ENCODE measurements at regions not wholly inside any gene's neighbourhood (a gene's known extent, or its start where the extent isn't known, plus 50 kb on each side); places are given as distances from the start of the nearest gene placed in this dataset.

DNA sequence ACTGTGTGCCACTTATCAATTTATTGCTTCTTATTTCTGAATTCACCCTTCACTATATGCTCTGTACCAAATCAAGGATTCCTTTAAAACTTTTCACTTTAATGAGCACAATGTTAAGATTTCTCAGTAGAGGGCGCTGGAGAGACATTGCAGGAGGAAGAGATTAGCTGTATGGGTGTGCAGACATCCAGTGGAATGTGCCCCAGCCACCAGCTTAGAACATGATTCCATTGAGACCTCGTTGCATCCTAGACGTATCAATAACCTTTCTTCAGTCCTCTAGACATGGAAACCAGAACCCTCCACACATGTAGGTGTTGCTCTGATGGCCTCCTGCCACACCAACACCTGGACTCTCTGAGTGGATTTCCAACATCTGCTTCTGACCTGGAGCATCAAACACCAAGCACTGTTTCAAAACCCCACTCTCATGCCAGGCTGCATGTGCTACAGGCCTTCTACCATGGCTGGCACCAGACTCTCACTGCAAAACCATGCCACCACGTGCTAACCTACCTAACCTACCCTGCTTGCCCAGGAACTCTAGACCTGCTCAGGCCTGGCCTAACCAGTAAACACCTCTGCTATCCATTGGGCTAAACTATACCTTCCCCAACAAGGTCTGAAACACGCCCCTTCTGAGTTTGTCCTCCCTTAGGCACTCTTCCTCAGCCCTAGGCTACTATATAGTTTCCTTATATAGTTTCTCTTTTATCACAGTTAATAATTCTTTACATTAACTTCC is 633.2 kb upstream of the PKDCC start:
- no peak for FAIRE-seq

DNA sequence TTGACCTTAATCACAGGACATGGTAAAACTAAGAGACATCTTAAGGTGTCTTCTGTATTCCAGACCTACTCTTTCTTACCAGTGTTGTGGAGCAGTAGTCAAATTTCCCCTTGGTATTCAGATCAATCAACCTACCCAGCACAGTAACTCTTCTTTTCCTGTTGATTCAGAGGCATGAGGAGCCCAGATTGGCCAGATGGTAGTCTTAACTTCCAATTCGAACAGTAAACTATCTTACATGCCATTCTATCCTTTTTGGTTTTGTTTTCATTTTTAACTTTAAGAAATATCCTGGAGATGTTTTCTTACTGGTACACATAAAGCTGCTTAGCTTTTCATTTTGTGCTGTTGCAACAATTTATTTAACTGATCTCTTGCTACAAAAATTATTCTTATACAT is 630.3 kb upstream of the PKDCC start:
- no peak for FAIRE-seq

GRCh38 chr2:41420219-41420618 is 627.6 kb upstream of the PKDCC start:
- no peak for FAIRE-seq

DNA sequence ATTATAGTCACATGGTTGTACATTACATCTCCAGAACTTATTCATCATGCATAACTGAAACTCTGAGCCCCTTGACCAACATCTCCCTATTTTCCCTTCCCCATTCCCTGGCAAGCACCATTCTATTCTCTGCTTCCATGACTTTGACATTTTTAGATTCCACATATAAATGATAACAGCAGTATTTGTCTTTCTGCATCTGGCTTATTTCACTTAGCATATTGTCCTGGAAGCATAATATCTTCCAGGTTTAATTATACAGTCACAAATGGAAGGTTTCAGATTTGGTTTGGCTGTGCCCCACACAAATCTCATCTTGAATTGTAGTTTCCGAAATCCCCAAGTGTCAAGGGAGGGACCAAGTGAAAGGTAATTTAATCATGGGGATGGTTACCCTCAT is 626.9 kb upstream of the PKDCC start:
- no peak for FAIRE-seq

DNA sequence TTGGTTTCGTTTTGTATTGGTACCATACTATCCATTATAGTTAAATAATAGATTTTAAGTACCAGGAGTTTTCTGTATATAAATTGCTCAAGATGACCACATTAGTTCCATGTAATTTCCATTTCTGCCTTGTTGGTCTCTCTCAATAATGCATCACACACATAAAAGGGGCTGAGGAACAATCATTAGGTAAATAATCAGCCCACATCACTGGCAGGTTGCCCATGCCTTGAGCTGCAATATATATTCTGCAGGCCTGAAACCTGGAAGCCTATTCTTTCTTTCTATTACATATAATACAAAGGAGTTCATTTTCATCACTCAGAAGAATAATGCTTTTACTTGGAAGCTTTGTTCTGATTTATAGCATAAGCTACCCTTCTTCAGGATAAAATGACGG is 616.1 kb upstream of the PKDCC start:
- no peak for FAIRE-seq

GRCh38 chr2:41432459-41432858 is 615.4 kb upstream of the PKDCC start:
- peak; percentile 60 for FAIRE-seq

- FAIRE-seq, result no peak
Observed at GRCh38 chr2:41434991-41435390, 612.8 kb upstream of the PKDCC start.

GRCh38 chr2:41441958-41442357 is 605.9 kb upstream of the PKDCC start:
- FAIRE-seq, result no peak

DNA sequence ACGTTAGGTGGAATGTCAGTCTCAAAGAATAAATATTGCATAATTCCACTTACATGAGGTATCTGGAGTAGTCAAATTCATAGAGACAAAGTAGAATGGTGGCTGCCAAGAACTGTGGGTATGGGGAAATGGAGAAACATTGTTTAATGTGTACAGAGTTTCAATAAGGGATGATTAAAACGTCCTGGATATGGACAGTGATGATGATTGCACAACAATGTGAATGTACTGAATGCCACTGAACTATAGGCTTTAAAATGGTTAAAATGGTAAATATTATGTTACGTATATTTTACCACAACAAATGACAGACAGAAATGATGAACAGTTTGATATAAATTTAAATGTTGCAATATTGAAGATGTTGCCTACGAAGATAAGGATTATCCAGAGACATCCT is 602.0 kb upstream of the PKDCC start:
- no peak for FAIRE-seq

- no peak for FAIRE-seq
Observed at GRCh38 chr2:41446266-41446665, 601.6 kb upstream of the PKDCC start.

GRCh38 chr2:41448221-41448620 is 599.6 kb upstream of the PKDCC start:
- no peak for FAIRE-seq

GRCh38 chr2:41457026-41457425 is 590.8 kb upstream of the PKDCC start:
- FAIRE-seq, result no peak

GRCh38 chr2:41460661-41461060 is 587.2 kb upstream of the PKDCC start:
- no peak for FAIRE-seq

GRCh38 chr2:41464395-41464794 is 583.4 kb upstream of the PKDCC start:
- no peak for FAIRE-seq

DNA sequence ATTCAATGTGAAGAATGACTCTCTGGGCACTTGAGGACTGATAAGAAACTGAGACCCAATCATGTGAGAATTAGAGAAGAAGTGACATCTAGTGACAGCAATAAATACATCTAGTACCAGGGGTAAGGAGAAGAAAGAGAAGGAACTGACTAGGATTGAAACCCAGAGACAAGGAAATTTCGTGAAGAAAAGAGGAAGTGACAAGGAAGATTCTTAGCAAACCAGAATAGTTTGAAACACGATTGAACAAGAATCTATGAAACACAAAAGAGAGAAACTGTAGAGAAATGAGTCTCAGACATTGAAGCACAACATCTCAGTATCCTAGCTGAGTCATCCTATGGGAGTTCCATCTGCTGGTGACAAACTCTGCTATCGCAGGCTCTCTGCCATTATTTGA is 571.9 kb upstream of the PKDCC start:
- no peak for FAIRE-seq

GRCh38 chr2:41482659-41483058 is 565.2 kb upstream of the PKDCC start:
- FAIRE-seq, result no peak

DNA sequence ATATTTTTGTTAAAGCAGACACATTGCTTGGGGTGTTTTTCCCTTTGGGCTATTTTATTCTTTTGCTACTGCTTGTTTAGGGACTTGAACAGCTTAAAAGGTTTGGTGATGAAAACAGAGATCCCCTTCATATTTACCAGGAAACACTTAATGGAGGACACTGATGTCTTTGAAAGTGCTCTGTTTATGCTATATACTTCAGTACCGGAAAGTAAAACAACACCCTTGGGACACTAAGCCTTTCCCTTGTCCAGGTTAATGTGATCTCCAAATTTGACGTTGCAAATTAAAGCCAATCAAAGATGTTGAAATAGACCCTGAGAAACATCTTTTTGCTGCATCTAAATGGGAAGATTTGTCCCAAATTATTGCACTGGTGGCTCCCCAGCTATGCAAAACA is 564.6 kb upstream of the PKDCC start:
- no peak for FAIRE-seq

DNA sequence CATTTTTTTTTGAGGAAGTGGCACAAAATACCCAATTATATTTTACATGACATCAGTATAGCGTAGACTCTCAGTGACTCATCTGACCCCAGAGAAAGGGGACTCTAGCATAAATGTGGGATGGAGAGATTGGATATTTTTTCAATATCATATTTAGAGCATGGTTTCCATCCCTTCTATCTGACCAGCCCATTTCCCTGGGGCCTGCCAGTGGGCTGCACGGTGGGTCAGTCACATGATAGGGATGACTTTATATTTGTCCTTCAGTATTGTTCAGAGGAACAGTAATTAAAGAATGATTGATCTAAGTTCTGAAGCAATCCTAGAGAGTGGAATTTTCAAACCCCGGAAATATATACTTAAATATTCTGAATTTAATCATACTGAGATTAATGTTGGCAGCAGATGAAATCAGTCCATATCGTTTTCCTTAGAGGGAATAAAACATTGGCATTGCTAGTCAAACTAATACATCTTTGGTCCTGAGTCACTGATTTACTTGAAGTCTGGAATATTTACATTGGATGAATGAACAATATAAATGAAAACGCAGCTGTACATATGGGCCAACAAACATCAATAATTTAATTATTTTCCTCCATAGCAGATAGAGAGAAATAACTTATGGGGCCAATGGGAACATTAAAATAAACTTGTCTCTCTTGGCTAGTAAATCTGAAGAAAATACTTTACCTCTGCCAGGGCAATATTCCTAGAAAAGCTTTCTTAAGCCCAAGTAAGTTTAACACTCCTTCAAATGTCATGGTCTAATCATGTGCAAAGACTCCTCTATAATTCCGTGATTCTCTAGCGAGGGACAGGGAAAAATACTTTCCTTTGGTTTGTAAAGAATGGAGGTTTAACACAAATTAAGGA is 563.6 kb upstream of the PKDCC start:
- FAIRE-seq, result no peak

DNA sequence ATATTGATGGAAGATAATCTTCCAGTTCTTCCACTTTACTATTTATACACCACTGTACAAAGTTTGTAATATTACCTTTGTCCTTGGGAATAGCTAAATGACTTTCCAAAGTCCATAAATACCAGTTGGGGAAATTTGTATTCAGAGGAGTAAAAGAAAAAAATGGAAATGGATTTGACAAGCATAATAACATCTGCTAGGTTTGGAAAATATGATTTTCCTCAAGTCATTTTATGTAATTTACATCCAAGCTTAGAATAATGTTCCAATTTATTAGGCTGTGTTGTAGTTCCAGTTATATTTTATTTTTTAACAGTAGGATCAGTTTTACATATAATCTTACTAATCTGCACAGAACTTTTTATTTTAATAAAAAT is 563.0 kb upstream of the PKDCC start:
- FAIRE-seq, result peak; percentile 21

DNA sequence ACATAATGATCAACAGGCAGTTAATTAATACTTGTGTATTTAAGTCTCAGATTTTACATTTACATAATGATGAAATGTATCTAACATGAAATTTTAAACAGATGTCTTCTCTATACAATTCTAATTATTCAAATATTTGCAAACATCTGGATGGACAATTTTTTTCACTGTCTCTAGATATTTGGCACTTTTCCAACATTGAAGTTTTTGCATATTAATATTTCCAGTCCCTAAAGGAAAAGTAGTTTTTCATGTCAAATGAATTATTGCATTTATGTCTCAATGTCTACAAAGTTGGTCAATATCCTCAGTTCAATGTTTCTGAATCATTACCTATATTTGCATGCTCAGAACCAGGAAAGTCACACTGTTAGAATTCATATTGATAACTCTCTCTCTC is 560.9 kb upstream of the PKDCC start:
- no peak for FAIRE-seq

GRCh38 chr2:41488888-41489287 is 558.9 kb upstream of the PKDCC start:
- no peak for FAIRE-seq

GRCh38 chr2:41489638-41490037 is 558.2 kb upstream of the PKDCC start:
- no peak for FAIRE-seq

DNA sequence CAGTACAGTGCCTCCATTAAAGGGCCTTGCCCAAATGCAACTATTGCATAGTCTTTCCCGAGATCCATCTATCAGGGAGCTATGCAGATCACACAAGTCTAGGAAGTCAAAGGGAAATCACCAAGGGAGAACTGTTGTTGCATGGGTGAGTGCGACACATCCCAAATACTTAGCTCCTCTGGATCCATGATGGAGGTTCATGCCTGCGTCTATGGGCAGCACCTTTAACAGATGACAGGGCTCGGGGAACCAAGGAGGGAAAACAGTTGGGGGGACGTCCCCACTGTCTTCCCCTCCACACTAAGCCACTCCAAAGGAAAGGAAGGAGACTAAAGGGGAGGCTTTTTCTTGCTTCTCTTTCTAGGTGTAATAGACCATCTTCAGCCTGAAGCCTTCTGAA is 552.8 kb upstream of the PKDCC start:
- no peak for FAIRE-seq

DNA sequence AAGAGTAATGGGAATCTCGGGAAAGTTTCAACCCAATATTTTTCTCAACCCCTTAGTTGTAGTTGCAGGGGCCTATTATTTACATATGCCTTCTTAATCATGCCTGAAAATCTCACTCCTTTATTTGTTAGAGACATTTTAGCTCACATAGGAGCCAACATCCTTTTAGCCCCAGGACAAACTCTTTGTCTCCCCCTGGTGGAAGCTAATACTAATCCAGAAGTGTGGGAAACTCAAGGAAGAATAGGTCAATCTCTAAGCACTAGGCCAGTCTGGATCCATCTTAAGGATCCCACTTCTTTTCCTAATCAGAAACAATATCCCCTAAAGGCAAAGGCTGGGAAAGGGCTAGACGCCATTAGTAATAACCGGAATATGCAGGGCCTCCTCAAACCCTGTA is 550.9 kb upstream of the PKDCC start:
- FAIRE-seq, result no peak

- no peak for FAIRE-seq
Observed at GRCh38 chr2:41498781-41499180, 549.0 kb upstream of the PKDCC start.
